NCI-H2029 (cell line): ENCODE measurements at regions not wholly inside any gene's neighbourhood (a gene's known extent, or its start where the extent isn't known, plus 50 kb on each side); places are given as distances from the start of the nearest gene placed in this dataset.

Source experiments
- DNase-seq: peaks from one replicate; lab custom pipeline; 2025; lab: John Stamatoyannopoulos, UW

DNA sequence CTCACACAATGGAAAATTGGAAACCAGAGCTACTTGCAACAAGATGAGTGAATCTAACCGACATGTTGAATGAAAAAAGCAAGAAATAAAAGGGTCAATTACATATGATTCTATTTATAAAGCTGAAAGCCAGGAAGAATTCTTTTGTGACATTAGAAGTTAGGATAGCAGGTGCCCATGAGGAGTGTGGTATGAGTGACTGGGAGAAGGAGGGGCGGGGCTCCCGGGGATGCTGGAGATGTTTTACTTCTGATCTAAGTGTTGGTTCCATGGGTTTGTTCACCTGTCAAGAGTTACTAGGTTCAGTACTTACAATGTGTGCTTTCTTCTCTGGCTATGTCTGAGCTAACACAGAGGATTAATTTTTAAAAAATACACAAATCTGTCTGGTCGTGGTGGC lies 60.8 kb downstream of the NSMCE3 start:
- no peak for DNase-seq

DNA sequence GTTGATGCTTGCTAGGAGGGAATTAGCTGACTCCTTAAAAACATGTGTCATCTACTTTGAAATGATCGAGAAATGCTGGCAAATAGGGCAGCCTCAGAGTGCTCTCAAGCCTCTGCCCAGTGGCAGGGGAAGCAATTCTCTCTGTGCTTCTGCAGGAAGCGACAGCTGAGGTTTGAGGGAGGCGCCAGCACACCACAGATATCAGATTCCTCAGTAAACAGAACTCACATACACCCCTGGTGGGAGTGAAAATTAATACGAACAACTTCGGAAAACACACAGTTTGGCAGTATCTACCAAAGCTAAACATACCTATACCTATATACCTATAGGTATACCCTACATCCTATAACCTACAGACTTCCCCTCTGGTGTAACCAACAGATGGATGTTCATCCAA lies 61.3 kb downstream of the NSMCE3 start:
- DNase-seq, result peak; percentile 69

DNA sequence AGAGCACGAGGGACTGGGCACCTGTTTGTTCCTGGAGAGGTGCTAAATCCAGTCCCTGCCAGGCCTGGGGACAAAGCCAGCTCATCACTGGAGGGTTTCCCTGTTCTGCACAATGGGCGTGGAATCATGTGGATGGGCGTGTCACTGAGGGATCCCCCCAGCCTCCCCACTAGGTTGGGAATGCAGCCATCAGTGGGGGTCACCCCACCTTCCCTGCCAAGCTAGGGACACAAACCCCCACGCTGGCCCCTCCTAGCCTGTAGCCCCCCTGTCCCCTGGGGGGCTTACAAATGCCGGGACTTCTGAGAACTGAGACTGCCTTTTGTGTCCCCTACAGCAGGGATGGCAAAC lies 61.9 kb downstream of the NSMCE3 start:
- DNase-seq, result no peak

- DNase-seq, result no peak
Observed at GRCh38 chr15:29207027-29207757, 62.4 kb downstream of the NSMCE3 start.

GRCh38 chr15:29205186-29205585 lies 64.4 kb downstream of the NSMCE3 start:
- DNase-seq, result no peak

DNA sequence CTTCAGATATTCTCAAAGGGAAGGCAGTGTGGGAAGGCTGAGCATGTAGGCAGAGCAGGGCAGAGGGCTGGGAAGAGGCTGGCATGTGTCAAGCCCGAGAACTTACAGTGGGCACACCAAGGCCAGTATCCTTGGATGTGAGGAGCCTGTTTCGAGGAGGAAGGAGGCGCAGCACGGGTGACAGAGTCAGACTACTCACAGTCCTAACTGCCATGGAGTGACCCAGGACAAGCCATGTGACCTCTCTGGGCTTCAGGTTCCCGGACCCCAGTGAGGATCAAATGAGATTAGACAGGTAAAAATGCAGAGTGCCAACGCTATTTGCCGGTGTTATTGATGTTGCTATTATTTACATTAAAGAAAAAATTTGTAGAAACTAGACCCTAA lies 65.3 kb downstream of the NSMCE3 start:
- DNase-seq, result no peak

GRCh38 chr15:29203718-29204368 lies 65.8 kb downstream of the NSMCE3 start:
- DNase-seq, result no peak

DNA sequence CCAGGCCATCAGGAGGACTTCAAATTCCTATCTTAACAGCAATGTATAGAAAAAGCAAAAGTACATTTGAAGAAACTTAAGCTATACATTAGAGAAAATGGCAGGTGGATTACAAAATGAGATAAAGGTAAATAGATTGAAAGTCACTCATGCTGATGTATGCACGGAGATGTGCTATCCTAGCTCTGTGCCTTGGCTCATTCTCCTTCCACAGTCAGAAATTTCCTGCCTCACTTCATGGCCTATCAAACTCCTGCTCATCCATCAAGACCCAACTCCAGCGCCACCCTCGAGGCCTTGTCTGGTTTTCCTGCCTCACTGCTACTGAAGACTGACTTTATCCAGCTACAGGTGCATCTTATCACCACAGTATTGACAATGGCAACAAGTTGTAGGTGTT lies 72.9 kb downstream of the NSMCE3 start:
- DNase-seq, result no peak

DNA sequence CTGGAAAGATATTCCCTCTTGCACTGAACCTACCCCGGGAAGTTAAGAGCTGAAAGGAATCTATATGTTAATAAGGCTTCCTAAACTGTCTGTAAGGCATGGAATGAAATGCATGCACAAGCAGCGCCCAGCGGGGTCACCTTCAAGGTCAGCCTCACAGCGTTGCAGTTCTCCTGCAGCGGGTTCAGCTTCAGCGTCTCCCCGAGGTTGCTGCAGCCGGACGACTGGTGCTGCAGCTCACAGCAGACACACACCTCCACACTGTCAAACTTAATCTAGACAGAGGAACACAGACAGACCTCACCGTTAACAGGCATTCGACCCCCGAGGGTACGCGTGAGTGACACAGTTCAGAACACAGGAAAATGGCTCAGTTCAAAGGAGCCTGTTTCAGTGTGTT lies 73.3 kb downstream of the NSMCE3 start:
- DNase-seq, result no peak

- no peak for DNase-seq
Observed at GRCh38 chr15:29194866-29195265, 74.8 kb downstream of the NSMCE3 start.

DNA sequence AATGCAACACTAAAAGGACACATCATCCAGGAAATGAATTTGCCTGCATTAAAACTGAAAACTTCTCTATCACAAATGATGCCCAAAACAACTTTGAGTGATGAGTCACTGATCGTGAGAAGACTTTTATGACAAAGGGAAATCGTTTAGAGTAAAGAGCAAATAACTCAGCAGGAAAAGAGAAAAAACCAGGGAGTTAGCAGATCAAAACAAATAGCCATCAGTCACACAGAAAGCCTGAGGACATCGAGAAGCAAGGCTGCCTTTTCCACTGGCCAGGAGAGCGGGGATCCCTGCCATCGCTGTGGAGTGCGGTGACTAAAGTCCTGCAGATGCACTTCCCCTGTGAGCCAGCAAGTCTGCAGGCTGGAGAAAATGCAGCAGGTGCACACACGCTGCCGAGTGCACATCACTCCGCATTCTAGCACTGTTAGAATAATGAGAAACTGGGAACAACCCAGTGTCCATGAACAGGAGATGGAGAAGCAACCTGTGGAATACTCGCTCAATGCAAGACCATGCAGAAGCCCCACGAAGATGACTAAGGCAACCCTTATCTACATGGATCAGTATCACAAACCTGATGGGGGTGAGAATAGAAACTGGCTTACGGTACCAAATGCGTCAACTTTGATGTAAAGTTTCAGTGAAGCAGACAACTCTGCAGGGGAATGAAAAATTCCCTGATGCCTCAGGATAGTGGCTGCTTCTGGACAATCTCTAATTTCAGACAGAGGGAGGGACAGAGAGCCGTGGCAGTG lies 86.4 kb downstream of the NSMCE3 start:
- DNase-seq, result no peak

DNA sequence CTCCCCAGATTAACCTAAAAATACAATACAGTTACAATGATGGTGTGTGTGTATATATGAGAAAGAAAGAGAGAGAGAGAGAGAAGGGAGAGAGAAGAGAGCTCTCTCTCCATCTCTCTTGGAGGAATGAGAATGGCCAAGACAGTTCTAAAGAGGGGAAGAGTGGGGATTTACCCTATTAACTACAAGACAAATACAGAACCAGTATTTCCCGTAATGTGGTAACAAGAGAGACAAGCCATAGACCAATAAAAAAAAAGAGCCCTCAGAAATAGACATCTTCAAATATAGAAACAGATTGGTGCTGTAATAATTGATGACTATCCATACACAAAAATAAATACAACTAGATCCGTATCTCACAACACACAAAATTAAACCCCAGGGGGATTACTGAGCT lies 87.0 kb downstream of the NSMCE3 start:
- no peak for DNase-seq

DNA sequence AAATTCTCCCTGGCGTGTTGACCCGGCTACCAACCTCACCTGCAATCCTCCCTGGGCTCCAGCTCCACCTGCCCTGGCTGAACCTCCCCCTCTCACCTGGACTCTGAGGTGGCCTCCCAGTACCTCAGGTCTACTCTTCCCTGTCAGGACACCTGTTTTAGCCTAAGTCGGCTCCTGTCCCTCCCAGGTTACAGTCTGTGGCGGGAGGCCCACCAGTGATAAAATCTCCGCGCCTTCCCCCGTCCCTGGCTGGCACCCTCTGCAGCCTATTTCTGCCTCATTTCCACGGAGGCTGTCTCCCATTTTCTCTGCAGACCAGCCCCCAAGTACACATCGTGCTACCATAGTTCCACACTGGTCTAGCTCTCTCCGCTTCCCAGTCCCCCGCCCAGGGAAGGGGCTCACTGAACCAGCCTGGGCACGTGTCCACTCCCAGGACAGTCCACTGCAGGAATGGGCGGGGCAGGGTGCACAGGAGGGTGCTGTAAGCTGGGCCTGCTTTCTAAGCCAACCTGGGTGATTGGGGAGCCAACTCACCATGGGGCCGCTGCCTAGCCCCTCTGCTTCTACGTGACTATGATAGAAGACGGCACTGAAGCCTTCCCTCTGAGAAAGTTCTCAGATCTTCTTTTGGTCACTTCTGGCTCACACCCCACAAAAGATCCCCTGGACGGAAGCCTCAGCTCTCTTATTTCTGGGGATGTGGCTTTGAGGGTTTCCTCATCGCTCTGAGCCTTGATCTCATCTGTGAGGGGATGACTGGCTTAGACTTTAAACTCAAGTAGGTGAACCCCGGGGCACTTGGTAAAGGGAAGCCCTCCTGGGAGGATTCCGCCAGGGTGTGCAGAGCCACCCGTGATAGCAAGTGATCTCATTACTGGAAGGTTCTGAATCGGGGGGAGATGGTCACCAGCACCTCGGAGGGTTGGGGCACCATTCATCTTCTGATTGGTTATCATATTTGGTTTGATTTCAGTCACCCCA lies 96.6 kb downstream of the NSMCE3 start:
- DNase-seq, result no peak

- no peak for DNase-seq
Observed at GRCh38 chr15:29170521-29170920, 99.1 kb downstream of the NSMCE3 start.
